ENCODE measurements at regions not wholly inside any gene's neighbourhood (a gene's known extent, or its start where the extent isn't known, plus 50 kb on each side); places are given as distances from the start of the nearest gene placed in this dataset.

DNA sequence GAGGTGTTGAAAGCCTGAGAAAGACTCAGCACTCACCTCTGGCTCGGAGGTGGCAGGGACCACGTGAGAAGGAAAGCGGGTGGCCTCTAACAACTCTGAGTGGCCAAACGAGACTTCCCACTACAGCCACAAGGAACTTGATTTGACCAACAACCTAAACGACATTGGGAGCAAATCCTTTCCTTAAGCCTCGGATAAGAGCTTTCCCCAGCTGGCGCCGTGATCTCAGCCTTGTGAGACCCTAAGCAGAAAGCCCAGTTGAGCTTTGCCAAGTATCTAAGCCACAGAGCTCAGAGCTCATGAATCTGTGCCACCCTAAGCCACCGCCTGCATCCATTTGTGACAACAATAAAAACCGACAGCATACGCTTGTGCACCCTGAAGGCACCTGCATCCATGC is 636.0 kb downstream of the TBC1D22A start:
- TF ChIP-seq, protein P1, sequence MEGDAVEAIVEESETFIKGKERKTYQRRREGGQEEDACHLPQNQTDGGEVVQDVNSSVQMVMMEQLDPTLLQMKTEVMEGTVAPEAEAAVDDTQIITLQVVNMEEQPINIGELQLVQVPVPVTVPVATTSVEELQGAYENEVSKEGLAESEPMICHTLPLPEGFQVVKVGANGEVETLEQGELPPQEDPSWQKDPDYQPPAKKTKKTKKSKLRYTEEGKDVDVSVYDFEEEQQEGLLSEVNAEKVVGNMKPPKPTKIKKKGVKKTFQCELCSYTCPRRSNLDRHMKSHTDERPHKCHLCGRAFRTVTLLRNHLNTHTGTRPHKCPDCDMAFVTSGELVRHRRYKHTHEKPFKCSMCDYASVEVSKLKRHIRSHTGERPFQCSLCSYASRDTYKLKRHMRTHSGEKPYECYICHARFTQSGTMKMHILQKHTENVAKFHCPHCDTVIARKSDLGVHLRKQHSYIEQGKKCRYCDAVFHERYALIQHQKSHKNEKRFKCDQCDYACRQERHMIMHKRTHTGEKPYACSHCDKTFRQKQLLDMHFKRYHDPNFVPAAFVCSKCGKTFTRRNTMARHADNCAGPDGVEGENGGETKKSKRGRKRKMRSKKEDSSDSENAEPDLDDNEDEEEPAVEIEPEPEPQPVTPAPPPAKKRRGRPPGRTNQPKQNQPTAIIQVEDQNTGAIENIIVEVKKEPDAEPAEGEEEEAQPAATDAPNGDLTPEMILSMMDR (conservative IDR thresholded peaks at IDR 0.05; ENCODE audit: low read depth in 2 of 2) = no peak
- TF ChIP-seq EZH2 (IDR thresholded peaks at IDR 0.05; ENCODE audit: low read depth, unreplicated experiment) = no peak

Measured in GM23338 (cell line).